ENCODE measurements at regions not wholly inside any gene's neighbourhood (a gene's known extent, or its start where the extent isn't known, plus 50 kb on each side); places are given as distances from the start of the nearest gene placed in this dataset.

DNA sequence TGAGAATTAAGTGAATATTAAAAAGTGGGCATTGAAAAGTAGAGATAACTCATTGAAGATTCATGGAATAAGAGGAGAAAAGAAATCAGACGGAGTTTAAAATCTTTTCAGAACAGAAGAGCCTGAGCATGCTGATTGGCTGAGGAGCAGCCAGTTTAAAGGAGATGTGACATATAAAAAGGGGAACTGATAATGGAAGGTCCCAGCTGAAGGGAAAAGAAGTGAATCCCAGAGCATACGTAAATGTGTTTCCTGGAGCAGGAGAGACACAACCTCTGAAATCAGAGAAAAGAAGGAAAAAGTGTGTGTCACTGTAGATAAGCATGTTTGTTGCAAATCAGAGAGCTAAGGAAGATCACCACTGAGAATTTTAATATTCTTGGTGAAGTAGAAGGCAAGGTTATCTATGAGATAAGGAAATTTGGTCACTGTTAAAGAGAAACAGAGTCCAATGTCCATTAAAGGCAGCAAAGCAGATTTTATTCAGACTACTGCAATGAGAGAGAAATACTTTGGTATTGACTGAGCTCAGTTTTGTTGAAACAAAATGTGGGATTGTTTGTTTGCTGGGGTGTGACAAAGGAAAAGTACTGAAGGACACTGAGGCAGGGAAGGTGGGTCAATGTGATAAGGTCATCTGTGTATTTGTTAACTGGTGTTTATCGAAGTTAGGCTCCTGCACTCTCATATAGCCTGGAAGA is 84.6 kb upstream of the WDR72 start:
- TF ChIP-seq, protein P1, sequence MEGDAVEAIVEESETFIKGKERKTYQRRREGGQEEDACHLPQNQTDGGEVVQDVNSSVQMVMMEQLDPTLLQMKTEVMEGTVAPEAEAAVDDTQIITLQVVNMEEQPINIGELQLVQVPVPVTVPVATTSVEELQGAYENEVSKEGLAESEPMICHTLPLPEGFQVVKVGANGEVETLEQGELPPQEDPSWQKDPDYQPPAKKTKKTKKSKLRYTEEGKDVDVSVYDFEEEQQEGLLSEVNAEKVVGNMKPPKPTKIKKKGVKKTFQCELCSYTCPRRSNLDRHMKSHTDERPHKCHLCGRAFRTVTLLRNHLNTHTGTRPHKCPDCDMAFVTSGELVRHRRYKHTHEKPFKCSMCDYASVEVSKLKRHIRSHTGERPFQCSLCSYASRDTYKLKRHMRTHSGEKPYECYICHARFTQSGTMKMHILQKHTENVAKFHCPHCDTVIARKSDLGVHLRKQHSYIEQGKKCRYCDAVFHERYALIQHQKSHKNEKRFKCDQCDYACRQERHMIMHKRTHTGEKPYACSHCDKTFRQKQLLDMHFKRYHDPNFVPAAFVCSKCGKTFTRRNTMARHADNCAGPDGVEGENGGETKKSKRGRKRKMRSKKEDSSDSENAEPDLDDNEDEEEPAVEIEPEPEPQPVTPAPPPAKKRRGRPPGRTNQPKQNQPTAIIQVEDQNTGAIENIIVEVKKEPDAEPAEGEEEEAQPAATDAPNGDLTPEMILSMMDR (IDR thresholded peaks at IDR 0.05): no peak
- no peak for TF ChIP-seq POLR2A (IDR thresholded peaks at IDR 0.05)
